HepG2 (cell line): ENCODE measurements at regions not wholly inside any gene's neighbourhood (a gene's known extent, or its start where the extent isn't known, plus 50 kb on each side); places are given as distances from the start of the nearest gene placed in this dataset.

ENCODE experiments used
- ATAC-seq: fragments of 200-7000 bp; cut with Tn5 transposase; 3 replicates; pipeline ENCODE4 v1.9.1; 2020; ENCODE audit warnings: mild to moderate bottlenecking, moderate library complexity
- BruUV-seq: library from RNA; stranded (reverse); fragments of 400-500 nt; replicated peaks from 2 replicates; lab custom pipeline; 2021; lab: Mats Ljungman, UMichigan
- CTCF ChIA-PET: fragments of 300-600 bp; formaldehyde crosslinking; extraction: SDS; loops from one replicate; lab custom pipeline; 2021; ENCODE audit warnings: low total read pairs, inconsistent platforms, low intra/inter-chr PET ratio; lab: Yijun Ruan, JAX
- POLR2A ChIA-PET: fragments of 350-600 bp; sonication (Branson Sonifier 250); formaldehyde crosslinking; loops from one replicate; lab custom pipeline; 2020; ENCODE audit warnings: antibody characterized with exemption, inconsistent platforms; lab: Yijun Ruan, JAX
- DNase-seq: peaks from one replicate; pipeline ENCODE4 v3.0.0-alpha.2; 2015; ENCODE audit warnings: low spot score
- FAIRE-seq: peaks from 3 replicates; lab custom pipeline; 2011; peaks lifted over from hg19 to GRCh38; lab: Jason Lieb, UNC
- H2AFZ ChIP-seq: one replicate; pipeline ENCODE4 v1.6.1; 2011; ENCODE audit warnings: low read length, inconsistent platforms
- H3K27ac ChIP-seq: fragments of 300-600 bp; 3 replicates; pipeline ENCODE4 v1.8.0; 2011; ENCODE audit warnings: mixed run types, mild to moderate bottlenecking, mixed read lengths, low read length, inconsistent platforms; ENCODE audit not compliant: insufficient read depth; ENCODE audit errors: extremely low read length
- H3K27me3 ChIP-seq, 2 experiments: fragments of 200-600 bp in 1 of 2; 2 replicates in 1 of 2; 3 replicates in 1 of 2; pipeline versions ENCODE4 v1.6.0 to v1.8.0; 2011; ENCODE audit warnings: low read length in 2 of 2, mild to moderate bottlenecking in 2 of 2, moderate library complexity in 2 of 2, inconsistent platforms in 1 of 2; ENCODE audit not compliant: insufficient read depth in 2 of 2, control insufficient read depth in 1 of 2
- H3K36me3 ChIP-seq, 2 experiments: fragments of 200-600 bp in 1 of 2; replicated peaks in 1 of 2; 2 replicates in 1 of 2; 3 replicates in 1 of 2; pipeline versions ENCODE4 v1.5.1 to v1.8.0; 2011; ENCODE audit warnings: low read length in 2 of 2, inconsistent platforms in 1 of 2; ENCODE audit not compliant: insufficient read depth in 2 of 2, control insufficient read depth in 1 of 2
- H3K4me1 ChIP-seq: 2 replicates; pipeline ENCODE4 v1.5.1; 2012; ENCODE audit warnings: low read length, inconsistent platforms; ENCODE audit not compliant: insufficient read depth
- H3K4me2 ChIP-seq: 2 replicates; pipeline ENCODE4 v1.6.0; 2011; ENCODE audit warnings: low read depth, low read length, inconsistent platforms
- H3K4me3 ChIP-seq, 3 experiments: fragments of 200-600 bp in 1 of 3; sonication (generic), shearing (Covaris generic) in 1 of 3; replicated peaks in 1 of 3; 2 replicates each; pipeline ENCODE4 v1.5.1; 2011 to 2016; ENCODE audit warnings: low read length in 3 of 3, inconsistent platforms in 2 of 3, low read depth in 2 of 3, mild to moderate bottlenecking in 2 of 3, control low read depth in 1 of 3, mixed read lengths in 1 of 3; ENCODE audit not compliant: insufficient read depth in 1 of 3
- H3K79me2 ChIP-seq: one replicate; pipeline ENCODE4 v1.6.1; 2011; ENCODE audit warnings: low read length, inconsistent platforms; ENCODE audit not compliant: insufficient read depth
- H3K9ac ChIP-seq: 2 replicates; pipeline ENCODE4 v1.6.0; 2011; ENCODE audit warnings: mild to moderate bottlenecking, low read depth, low read length, inconsistent platforms; ENCODE audit not compliant: insufficient read depth
- H3K9me3 ChIP-seq: 2 replicates; pipeline ENCODE4 v1.5.1; 2012; ENCODE audit warnings: mild to moderate bottlenecking, low read length
- H4K20me1 ChIP-seq: 2 replicates; pipeline ENCODE4 v1.6.0; 2011; ENCODE audit warnings: inconsistent platforms, mild to moderate bottlenecking, low read length, moderate library complexity; ENCODE audit not compliant: insufficient read depth
- ATF1 ChIP-seq: IDR thresholded peaks from 2 replicates; pipeline ENCODE4 v1.6.1; 2016; ENCODE audit warnings: mild to moderate bottlenecking, control low read depth
- ATF7 ChIP-seq, 2 experiments: fragments of 450-650 bp in 1 of 2; sonication (generic) in 1 of 2; formaldehyde crosslinking in 1 of 2; IDR thresholded peaks; 2 replicates each; pipeline versions ENCODE4 v1.4.0 to v1.6.1; 2016 to 2020; ENCODE audit warnings: antibody characterized with exemption in 1 of 2, mild to moderate bottlenecking in 1 of 2, missing genetic modification reagents in 1 of 2
- DBP ChIP-seq: sonication (generic); formaldehyde crosslinking; IDR thresholded peaks from 2 replicates; pipeline ENCODE4 v1.4.0; 2020; ENCODE audit warnings: missing genetic modification reagents; ENCODE audit errors: not compliant biosample characterization
- ELF1 ChIP-seq: sonication (generic); formaldehyde crosslinking; IDR thresholded peaks from 2 replicates; pipeline ENCODE4 v1.4.0; 2020; ENCODE audit warnings: missing genetic modification reagents
- FOXP1 ChIP-seq, 2 experiments: fragments of 450-650 bp in 1 of 2; IDR thresholded peaks; 2 replicates each; pipeline ENCODE4 v1.6.1; 2017 to 2018; ENCODE audit warnings: antibody characterized with exemption in 1 of 2
- HNRNPUL1 ChIP-seq: fragments of 200-400 bp; formaldehyde crosslinking; IDR thresholded peaks from 2 replicates; pipeline ENCODE4 v1.6.1; 2017; ENCODE audit warnings: low read depth, mild to moderate bottlenecking, low read length, moderate library complexity
- KDM5B ChIP-seq: sonication (generic); formaldehyde crosslinking; IDR thresholded peaks from 2 replicates; pipeline ENCODE4 v1.4.0; 2020; ENCODE audit warnings: missing genetic modification reagents, mild to moderate bottlenecking, borderline replicate concordance
- MLX ChIP-seq: IDR thresholded peaks from 2 replicates; pipeline ENCODE4 v1.6.1; 2016
- MLXIP ChIP-seq: sonication (generic); formaldehyde crosslinking; IDR thresholded peaks from 2 replicates; pipeline ENCODE4 v1.9.0; 2021; ENCODE audit warnings: missing genetic modification reagents, borderline replicate concordance
- RBM39 ChIP-seq: fragments of 200-400 bp; formaldehyde crosslinking; IDR thresholded peaks from one replicate; pipeline ENCODE4 v1.6.1; 2018; ENCODE audit warnings: antibody characterized with exemption, mild to moderate bottlenecking, low read depth, low read length; ENCODE audit not compliant: poor library complexity, severe bottlenecking
- TFDP1 ChIP-seq: IDR thresholded peaks from 2 replicates; pipeline ENCODE4 v1.6.1; 2016; ENCODE audit warnings: missing compliant biosample characterization, missing genetic modification reagents, borderline replicate concordance
- THAP11 ChIP-seq: IDR thresholded peaks from 2 replicates; pipeline ENCODE4 v1.6.1; 2016; ENCODE audit warnings: missing biosample characterization, missing genetic modification reagents
- ZFX ChIP-seq: sonication (generic); formaldehyde crosslinking; IDR thresholded peaks from 2 replicates; pipeline ENCODE4 v1.4.0; 2020; ENCODE audit warnings: mild to moderate bottlenecking, low read depth, missing genetic modification reagents, moderate library complexity
- ZNF124 ChIP-seq: sonication (generic); formaldehyde crosslinking; IDR thresholded peaks from 2 replicates; pipeline ENCODE4 v1.4.0; 2020; ENCODE audit warnings: missing genetic modification reagents
- ZNF160 ChIP-seq: sonication (generic); formaldehyde crosslinking; IDR thresholded peaks from 2 replicates; pipeline ENCODE4 v1.8.0; 2022; ENCODE audit warnings: mild to moderate bottlenecking, inconsistent platforms, missing genetic modification reagents
- ZNF670 ChIP-seq: sonication (generic); formaldehyde crosslinking; IDR thresholded peaks from 2 replicates; pipeline ENCODE4 v1.8.0; 2022; ENCODE audit warnings: mild to moderate bottlenecking, missing genetic modification reagents, borderline replicate concordance
- ZNF746 ChIP-seq: sonication (generic); formaldehyde crosslinking; IDR thresholded peaks from 2 replicates; pipeline ENCODE4 v1.8.0; 2022; ENCODE audit warnings: mild to moderate bottlenecking, missing genetic modification reagents
- ZNF776 ChIP-seq: sonication (generic); formaldehyde crosslinking; IDR thresholded peaks from 2 replicates; pipeline ENCODE4 v1.4.0; 2020; ENCODE audit warnings: mild to moderate bottlenecking, missing genetic modification reagents
- WGBS: methylation state at CpG from one replicate; pipeline ENCODE4 v1.1.6; 2017; ENCODE audit warnings: low lambda C conversion rate; 5-methylcytosine and 5-hydroxymethylcytosine counted together
- in situ Hi-C: cut with HindIII; loops from 2 replicates; pipeline ENCODE4 v1.10.0; 2017; ENCODE audit warnings: low pct_unique_long_range_greater_than_20kb; ENCODE audit not compliant: extremely low pct_ligation_motif_present
- intact Hi-C: fragments of 100-400 bp; cut with micrococcal nuclease; formaldehyde crosslinking; loops from one replicate; pipeline ENCODE4 v1.10.0; 2022; ENCODE audit not compliant: unreplicated experiment

GRCh38 chr18:79611040-79611681 is 68.4 kb upstream of the CTDP1 start:
- Histone ChIP-seq H3K27ac (no peak overlapping the region), H3K4me3 (no peak overlapping the region), H3K27me3 (peaks cover 8 to 70% of the 10 kb centered on the region in 2 experiments), H3K36me3 (no peaks in the 10 kb centered on the region), H2AFZ (no peak overlapping the region), H3K4me2 (no peak overlapping the region), H3K4me1 (no peaks in the 10 kb centered on the region), H4K20me1 (no peaks in the 10 kb centered on the region), H3K9ac (no peak overlapping the region), H3K9me3 (no peaks in the 10 kb centered on the region), H3K79me2 (no peaks in the 10 kb centered on the region)
- WGBS, result 24% methylated on average over 12 of the region's 20 CpGs
- intact Hi-C loops, result no loop called here
- BruUV-seq, result no TSS peak
- ChIA-PET POLR2A (no interaction called here), CTCF (no interaction called here)
- DNase-seq (no peak), FAIRE-seq (no peak), ATAC-seq (no peak)
- in situ Hi-C loops, result no loop called here
- TF ChIP-seq THAP11 (CRISPR knock-in tag), result no peak
- TF ChIP-seq RBM39, result no peak
- TF ChIP-seq DBP, result no peak
- no peak for TF ChIP-seq TFDP1 (CRISPR knock-in tag)
- TF ChIP-seq ZNF160, result no peak
- TF ChIP-seq ELF1, result no peak
- TF ChIP-seq ZNF670 (CRISPR knock-in tag), result no peak
- TF ChIP-seq ATF1, result no peak
- TF ChIP-seq ZNF746, result no peak
- no peak for TF ChIP-seq KDM5B
- no peak for TF ChIP-seq FOXP1 (IDR thresholded peaks at IDR 0.05)
- TF ChIP-seq FOXP1 (CRISPR knock-in tag; IDR thresholded peaks at IDR 0.05), result no peak
- TF ChIP-seq MLXIP (CRISPR knock-in tag), result no peak
- no peak for TF ChIP-seq ATF7 (IDR thresholded peaks at IDR 0.05)
- no peak for TF ChIP-seq ATF7 (CRISPR knock-in tag; IDR thresholded peaks at IDR 0.05)
- TF ChIP-seq ZNF124 (CRISPR knock-in tag), result no peak
- TF ChIP-seq ZNF776 (CRISPR knock-in tag), result no peak
- TF ChIP-seq HNRNPUL1, result no peak
- TF ChIP-seq MLX (CRISPR knock-in tag), result no peak
- no peak for TF ChIP-seq ZFX (CRISPR knock-in tag)
